GM23338 (cell line): ENCODE measurements at regions not wholly inside any gene's neighbourhood (a gene's known extent, or its start where the extent isn't known, plus 50 kb on each side); places are given as distances from the start of the nearest gene placed in this dataset.

Experiments used
- CREB1 ChIP-seq: fragments of 250-450 bp; sonication (Bioruptor Pico); IDR thresholded peaks from 2 replicates; pipeline ENCODE4 v1.5.0; 2020; ENCODE audit warnings: low read depth, mild to moderate bottlenecking, moderate library complexity
- EZH2 ChIP-seq: fragments of 200-600 bp; sonication (generic); IDR thresholded peaks from one replicate; pipeline ENCODE4 v1.8.0; 2017; ENCODE audit warnings: antibody characterized with exemption, mild to moderate bottlenecking, low read depth; ENCODE audit not compliant: unreplicated experiment
- EZH2phosphoT487 ChIP-seq: fragments of 200-600 bp; sonication (generic); IDR thresholded peaks from one replicate; pipeline ENCODE4 v1.8.1; 2018; ENCODE audit warnings: antibody characterized with exemption; ENCODE audit not compliant: unreplicated experiment
- JUNB ChIP-seq: IDR thresholded peaks from one replicate; pipeline ENCODE4 v1.6.1; 2016; ENCODE audit warnings: antibody characterized with exemption; ENCODE audit not compliant: unreplicated experiment
- POLR2AphosphoS5 ChIP-seq: IDR thresholded peaks from 2 replicates; pipeline ENCODE4 v1.6.1; 2016; ENCODE audit warnings: antibody characterized with exemption, low read depth
- TF ChIP-seq, protein P1 (sequence below), 2 experiments: fragments of 200-600 bp in 1 of 2; sonication (generic) in 1 of 2; conservative IDR thresholded peaks; 2 replicates each; pipeline versions ENCODE4 v1.5.1 to v1.6.1; 2016 to 2017; ENCODE audit warnings: antibody characterized with exemption in 2 of 2, low read depth in 2 of 2, mild to moderate bottlenecking in 2 of 2, moderate library complexity in 1 of 2
- TF ChIP-seq, protein P2 (sequence below): IDR thresholded peaks from 2 replicates; pipeline ENCODE4 v1.6.1; 2016; ENCODE audit warnings: antibody characterized with exemption
- TF ChIP-seq, protein P3 (sequence below): IDR thresholded peaks from one replicate; pipeline ENCODE4 v1.6.1; 2018; ENCODE audit warnings: antibody characterized with exemption; ENCODE audit not compliant: unreplicated experiment

DNA sequence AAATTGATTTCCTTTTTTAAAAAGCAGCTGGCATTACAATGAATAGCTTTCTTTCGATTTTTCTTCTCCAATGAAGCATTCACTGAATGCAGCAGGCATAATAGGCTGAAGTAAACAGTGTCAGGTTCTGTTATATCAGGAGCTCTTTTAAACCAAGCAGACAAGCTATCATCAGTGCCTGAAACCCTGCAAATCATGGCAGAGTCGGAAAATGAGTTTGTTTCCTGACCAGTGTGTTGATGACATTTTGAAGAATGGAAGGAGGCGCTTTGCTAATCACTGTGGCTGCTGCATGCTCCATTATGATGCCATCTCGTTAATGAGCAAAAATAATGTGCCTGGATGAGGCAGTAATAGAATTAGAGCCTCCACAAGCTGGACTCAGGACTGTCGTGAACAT is 284.5 kb downstream of the ZNF608 start:
- TF ChIP-seq, protein P1, sequence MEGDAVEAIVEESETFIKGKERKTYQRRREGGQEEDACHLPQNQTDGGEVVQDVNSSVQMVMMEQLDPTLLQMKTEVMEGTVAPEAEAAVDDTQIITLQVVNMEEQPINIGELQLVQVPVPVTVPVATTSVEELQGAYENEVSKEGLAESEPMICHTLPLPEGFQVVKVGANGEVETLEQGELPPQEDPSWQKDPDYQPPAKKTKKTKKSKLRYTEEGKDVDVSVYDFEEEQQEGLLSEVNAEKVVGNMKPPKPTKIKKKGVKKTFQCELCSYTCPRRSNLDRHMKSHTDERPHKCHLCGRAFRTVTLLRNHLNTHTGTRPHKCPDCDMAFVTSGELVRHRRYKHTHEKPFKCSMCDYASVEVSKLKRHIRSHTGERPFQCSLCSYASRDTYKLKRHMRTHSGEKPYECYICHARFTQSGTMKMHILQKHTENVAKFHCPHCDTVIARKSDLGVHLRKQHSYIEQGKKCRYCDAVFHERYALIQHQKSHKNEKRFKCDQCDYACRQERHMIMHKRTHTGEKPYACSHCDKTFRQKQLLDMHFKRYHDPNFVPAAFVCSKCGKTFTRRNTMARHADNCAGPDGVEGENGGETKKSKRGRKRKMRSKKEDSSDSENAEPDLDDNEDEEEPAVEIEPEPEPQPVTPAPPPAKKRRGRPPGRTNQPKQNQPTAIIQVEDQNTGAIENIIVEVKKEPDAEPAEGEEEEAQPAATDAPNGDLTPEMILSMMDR (conservative IDR thresholded peaks at IDR 0.05; ENCODE audit: low read depth in 2 of 2) = no peak
- no peak for TF ChIP-seq EZH2phosphoT487
- TF ChIP-seq, protein P2, sequence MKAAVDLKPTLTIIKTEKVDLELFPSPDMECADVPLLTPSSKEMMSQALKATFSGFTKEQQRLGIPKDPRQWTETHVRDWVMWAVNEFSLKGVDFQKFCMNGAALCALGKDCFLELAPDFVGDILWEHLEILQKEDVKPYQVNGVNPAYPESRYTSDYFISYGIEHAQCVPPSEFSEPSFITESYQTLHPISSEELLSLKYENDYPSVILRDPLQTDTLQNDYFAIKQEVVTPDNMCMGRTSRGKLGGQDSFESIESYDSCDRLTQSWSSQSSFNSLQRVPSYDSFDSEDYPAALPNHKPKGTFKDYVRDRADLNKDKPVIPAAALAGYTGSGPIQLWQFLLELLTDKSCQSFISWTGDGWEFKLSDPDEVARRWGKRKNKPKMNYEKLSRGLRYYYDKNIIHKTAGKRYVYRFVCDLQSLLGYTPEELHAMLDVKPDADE = no peak
- no peak for TF ChIP-seq POLR2AphosphoS5
- TF ChIP-seq EZH2 = no peak
- TF ChIP-seq CREB1 (CRISPR knock-in tag) = no peak
- no peak for TF ChIP-seq JUNB
- TF ChIP-seq, protein P3, sequence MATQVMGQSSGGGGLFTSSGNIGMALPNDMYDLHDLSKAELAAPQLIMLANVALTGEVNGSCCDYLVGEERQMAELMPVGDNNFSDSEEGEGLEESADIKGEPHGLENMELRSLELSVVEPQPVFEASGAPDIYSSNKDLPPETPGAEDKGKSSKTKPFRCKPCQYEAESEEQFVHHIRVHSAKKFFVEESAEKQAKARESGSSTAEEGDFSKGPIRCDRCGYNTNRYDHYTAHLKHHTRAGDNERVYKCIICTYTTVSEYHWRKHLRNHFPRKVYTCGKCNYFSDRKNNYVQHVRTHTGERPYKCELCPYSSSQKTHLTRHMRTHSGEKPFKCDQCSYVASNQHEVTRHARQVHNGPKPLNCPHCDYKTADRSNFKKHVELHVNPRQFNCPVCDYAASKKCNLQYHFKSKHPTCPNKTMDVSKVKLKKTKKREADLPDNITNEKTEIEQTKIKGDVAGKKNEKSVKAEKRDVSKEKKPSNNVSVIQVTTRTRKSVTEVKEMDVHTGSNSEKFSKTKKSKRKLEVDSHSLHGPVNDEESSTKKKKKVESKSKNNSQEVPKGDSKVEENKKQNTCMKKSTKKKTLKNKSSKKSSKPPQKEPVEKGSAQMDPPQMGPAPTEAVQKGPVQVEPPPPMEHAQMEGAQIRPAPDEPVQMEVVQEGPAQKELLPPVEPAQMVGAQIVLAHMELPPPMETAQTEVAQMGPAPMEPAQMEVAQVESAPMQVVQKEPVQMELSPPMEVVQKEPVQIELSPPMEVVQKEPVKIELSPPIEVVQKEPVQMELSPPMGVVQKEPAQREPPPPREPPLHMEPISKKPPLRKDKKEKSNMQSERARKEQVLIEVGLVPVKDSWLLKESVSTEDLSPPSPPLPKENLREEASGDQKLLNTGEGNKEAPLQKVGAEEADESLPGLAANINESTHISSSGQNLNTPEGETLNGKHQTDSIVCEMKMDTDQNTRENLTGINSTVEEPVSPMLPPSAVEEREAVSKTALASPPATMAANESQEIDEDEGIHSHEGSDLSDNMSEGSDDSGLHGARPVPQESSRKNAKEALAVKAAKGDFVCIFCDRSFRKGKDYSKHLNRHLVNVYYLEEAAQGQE = no peak
